Limb (tissue), 2 donors: ENCODE measurements at regions not wholly inside any gene's neighbourhood (a gene's known extent, or its start where the extent isn't known, plus 50 kb on each side); places are given as distances from the start of the nearest gene placed in this dataset.
"Not testable (repeated sequence)": the region's sequence is repeated elsewhere in the genome, so short reads cannot be mapped to it uniquely, and the experiment has no call there.

Experiments used
- DNase-seq, 2 donors: peaks; one replicate each; pipeline ENCODE4 v3.0.0-alpha.2; 2016; ENCODE audit errors: extremely low spot score in 2 of 2

DNA sequence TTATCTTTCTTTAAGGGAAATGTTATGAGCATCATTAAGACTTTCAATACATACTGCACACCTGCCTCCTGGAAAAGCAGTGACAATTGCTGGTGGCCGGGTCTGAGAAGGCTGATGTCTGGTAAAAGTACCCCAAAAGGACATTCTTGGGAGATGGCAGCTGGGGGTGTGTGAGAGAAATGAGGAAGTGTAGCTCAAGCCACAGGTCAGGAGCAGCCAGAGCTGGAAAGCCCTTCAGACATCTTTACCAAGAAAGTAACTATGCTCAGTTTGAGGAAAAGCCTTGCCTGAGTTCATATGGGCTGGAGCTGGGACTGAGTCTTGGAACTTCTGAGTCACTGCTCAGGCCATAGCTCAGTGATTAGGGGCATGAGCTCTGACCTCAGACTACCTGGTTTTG, 94.7 kb upstream of the N4BP1 start:
- DNase-seq: no peak

DNA sequence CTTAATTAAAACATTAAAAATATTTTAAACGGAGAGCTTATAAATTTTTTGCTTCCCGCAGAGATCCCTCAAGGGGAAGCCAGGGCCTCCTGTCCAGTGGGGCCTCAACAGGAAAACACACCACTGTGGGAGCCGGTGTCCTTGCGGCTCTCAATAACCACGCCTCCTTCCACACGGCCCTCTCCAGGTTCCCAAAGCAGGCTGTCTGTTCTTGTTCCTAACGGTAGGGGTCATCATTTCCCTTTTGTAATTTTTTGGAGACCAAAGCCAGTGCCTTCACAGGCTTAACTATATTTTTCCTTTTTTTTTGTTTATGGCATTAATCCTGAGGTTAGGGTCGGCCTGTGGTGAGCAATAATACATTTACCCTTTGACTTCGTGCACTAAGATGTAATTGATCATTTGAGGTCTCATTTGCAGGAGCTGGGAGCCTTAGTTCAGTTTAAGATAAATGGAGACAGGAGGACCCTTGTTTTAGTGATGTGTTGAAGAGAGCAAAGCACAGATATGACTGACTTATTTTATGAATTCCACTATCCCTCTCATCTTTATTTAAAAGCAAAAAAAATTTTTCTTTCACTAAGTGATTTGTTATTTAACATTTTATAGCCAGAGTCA, 77.5 kb upstream of the N4BP1 start:
- peak; percentile 57 to 72 for DNase-seq

GRCh38 chr16:48684148-48684547, 74.2 kb upstream of the N4BP1 start:
- DNase-seq: no peak

- no peak for DNase-seq
Measured at GRCh38 chr16:48682971-48683370, 73.0 kb upstream of the N4BP1 start.

- no peak for DNase-seq
Measured at GRCh38 chr16:48681520-48681919, 71.5 kb upstream of the N4BP1 start.

DNA sequence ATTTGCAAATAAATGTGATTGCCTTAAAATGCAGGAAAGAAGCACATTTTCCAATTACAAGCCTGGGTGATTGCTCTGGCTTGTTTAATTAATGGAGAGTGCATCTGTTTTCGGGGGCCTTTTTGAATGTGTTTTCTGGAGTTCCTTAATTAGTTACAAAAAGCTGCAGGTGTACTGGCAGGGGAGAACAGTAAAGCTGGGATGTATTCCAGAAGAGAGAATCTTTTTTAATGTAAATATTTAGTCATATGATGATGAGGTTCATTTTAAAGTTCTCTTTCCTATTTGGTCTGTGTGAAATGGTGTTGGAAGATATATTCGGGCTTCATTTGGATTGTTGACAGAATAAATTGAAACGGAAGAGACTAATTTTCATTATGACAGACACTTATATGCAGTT, 70.9 kb upstream of the N4BP1 start:
- DNase-seq: no peak

- DNase-seq: no peak
Measured at GRCh38 chr16:48676836-48677235, 66.9 kb upstream of the N4BP1 start.

DNA sequence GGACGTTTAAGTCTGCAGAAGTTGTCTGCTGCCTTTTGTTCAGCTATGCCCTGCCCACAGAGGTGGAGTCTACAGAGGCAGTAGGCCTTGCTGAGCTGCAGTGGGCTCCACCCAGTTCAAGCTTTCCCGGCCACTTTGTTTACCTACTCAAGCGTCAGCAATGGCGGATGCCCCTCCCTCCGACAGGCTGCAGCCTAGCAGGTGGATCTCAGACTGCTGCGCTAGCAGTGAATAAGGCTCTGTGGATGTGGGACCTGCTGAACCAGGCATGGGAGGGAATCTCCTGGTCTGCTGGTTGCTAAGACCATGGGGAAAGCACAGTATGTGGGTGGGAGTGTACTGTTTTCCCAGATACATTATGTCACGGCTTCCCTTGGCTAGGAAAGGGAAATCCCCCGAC, 58.2 kb upstream of the N4BP1 start:
- DNase-seq: not testable (repeated sequence)

DNA sequence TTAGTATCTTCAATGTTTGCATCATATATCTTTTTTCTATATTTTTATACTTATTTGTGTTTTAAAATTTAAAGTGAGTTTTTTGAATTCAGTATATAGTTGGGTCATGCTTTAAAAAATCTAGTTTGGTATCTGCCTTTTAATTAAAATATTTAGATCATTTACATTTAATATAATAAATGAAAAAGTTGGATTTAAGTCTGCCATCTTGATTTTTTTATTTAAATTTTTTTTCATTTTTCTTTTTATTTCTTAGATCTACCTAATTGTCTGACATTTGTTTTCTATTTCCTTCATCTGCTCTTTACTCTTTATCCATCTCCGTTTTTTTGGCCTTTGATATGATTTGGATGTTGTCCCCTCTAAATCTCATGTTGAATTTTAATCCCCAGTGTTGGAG, 50.0 kb upstream of the N4BP1 start:
- DNase-seq: no peak
